ENCODE measurements at regions not wholly inside any gene's neighbourhood (a gene's known extent, or its start where the extent isn't known, plus 50 kb on each side); places are given as distances from the start of the nearest gene placed in this dataset.
A peak's percentile ranks its signal among the peaks of the same experiment; 100 is the strongest.

DNA sequence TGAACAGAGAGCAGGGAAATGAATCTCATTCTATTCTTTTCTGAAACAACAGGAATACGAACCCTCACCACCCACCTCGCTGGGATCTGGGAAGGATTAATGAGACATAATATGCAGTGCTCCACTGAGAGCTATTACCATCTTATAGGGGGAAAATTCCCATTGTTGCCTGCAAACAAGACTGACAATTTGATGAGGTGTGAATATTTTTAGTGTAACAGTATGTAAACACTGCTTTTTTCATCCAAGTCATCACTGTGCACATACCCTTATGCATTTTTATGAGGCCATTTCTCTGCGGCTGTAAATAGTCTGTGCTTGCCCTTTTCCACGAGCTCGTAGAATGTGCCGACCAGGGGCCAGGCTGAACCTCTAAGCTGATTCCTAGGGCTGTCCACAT is 285.6 kb upstream of the CPEB2 start:
- WGBS, 2 donors, result 79 to 84% methylated on average over 6 of the region's 6 CpGs
- ATAC-seq (ENCODE audit: low FRiP score in 2 of 2) (no peak), DNase-seq (no peak)
- Histone ChIP-seq H3K36me3 (no peaks in the 10 kb centered on the region), H3K4me3 (no peak overlapping the region), H3K27me3 (no peaks in the 10 kb centered on the region), H3K9me3 (no peaks in the 10 kb centered on the region), H3K4me1 (peaks cover 0 to 8% (median 3%) of the 10 kb centered on the region in 4 donors), H3K27ac (no peak overlapping the region)
- TF ChIP-seq, protein P1, sequence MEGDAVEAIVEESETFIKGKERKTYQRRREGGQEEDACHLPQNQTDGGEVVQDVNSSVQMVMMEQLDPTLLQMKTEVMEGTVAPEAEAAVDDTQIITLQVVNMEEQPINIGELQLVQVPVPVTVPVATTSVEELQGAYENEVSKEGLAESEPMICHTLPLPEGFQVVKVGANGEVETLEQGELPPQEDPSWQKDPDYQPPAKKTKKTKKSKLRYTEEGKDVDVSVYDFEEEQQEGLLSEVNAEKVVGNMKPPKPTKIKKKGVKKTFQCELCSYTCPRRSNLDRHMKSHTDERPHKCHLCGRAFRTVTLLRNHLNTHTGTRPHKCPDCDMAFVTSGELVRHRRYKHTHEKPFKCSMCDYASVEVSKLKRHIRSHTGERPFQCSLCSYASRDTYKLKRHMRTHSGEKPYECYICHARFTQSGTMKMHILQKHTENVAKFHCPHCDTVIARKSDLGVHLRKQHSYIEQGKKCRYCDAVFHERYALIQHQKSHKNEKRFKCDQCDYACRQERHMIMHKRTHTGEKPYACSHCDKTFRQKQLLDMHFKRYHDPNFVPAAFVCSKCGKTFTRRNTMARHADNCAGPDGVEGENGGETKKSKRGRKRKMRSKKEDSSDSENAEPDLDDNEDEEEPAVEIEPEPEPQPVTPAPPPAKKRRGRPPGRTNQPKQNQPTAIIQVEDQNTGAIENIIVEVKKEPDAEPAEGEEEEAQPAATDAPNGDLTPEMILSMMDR (IDR thresholded peaks at IDR 0.05), result no peak
- TF ChIP-seq POLR2AphosphoS5 (IDR thresholded peaks at IDR 0.05) (no peak), EP300 (IDR thresholded peaks at IDR 0.05) (no peak), POLR2A (IDR thresholded peaks at IDR 0.05) (no peak)

DNA sequence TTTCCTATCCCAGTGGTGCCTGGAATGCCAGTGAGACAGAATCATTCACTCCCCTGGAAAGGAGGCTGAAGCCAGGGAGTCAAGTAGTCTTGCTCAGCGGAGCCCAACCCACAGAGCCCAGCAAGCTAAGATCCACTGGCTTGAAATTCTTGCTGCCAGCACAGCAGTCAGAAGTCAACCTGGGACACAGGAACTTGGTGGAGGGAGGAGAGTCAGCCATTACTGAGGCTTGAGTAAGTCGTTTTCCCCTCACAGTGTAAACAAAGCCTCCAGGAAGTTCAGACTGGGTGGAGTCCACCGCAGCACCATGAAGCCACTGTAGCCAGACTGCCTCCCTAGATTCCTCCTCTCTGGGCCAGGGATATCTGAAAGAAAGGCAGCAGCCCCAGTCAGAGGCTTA is 283.2 kb upstream of the CPEB2 start:
- H3K9me3 ChIP-seq, result no peaks in the 10 kb centered on the region
- no peak for TF ChIP-seq POLR2A (IDR thresholded peaks at IDR 0.05)
- peak in 1 of 2 donors; percentile 15 for TF ChIP-seq POLR2AphosphoS5 (IDR thresholded peaks at IDR 0.05)
- TF ChIP-seq, protein P1 (IDR thresholded peaks at IDR 0.05), result no peak
- TF ChIP-seq EP300 (IDR thresholded peaks at IDR 0.05), result no peak
- no peaks in the 10 kb centered on the region for H3K27me3 ChIP-seq
- WGBS, 2 donors, result 0 to 34% methylated on average over 1 to 3 of the region's 3 CpGs
- H3K4me3 ChIP-seq, result no peak overlapping the region
- no peaks in the 10 kb centered on the region for H3K36me3 ChIP-seq
- ATAC-seq (ENCODE audit: low FRiP score in 2 of 2), result no peak
- peak in 1 of 2 donors; percentile 29 for DNase-seq
- H3K27ac ChIP-seq, result peak overlapping the region in 2 of 4 donors; percentile 3 to 17
- peaks cover 0 to 8% (median 3%) of the 10 kb centered on the region in 4 donors for H3K4me1 ChIP-seq

DNA sequence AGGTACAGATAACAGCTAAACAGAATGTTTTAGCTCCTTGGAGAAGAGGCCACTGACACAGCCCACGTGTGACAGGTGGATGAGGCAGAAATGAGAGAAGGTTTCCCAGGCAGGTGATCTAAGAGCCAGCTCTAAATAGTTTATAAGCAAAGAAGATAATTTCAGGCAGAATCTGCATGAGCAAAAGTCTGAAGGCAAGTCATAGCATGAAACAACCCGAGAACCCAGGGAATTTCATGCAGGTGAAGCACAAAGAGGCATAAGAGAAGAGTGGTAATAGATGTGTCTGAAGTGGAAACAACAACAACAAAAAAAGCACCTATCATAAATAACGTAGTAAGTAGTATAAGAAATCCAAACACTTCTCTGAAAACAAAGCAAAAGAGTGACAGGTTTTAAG is 275.8 kb upstream of the CPEB2 start:
- Histone ChIP-seq H3K27me3 (no peaks in the 10 kb centered on the region), H3K27ac (no peak overlapping the region), H3K36me3 (no peaks in the 10 kb centered on the region), H3K4me3 (no peak overlapping the region), H3K9me3 (no peaks in the 10 kb centered on the region), H3K4me1 (no peaks in the 10 kb centered on the region)
- DNase-seq (no peak), ATAC-seq (ENCODE audit: low FRiP score in 2 of 2) (no peak)
- WGBS, 2 donors, result 68 to 79% methylated on average over 3 of the region's 3 CpGs
- TF ChIP-seq, protein P1 (IDR thresholded peaks at IDR 0.05), result no peak
- no peak for TF ChIP-seq POLR2A (IDR thresholded peaks at IDR 0.05)
- TF ChIP-seq POLR2AphosphoS5 (IDR thresholded peaks at IDR 0.05), result no peak
- TF ChIP-seq EP300 (IDR thresholded peaks at IDR 0.05), result no peak

DNA sequence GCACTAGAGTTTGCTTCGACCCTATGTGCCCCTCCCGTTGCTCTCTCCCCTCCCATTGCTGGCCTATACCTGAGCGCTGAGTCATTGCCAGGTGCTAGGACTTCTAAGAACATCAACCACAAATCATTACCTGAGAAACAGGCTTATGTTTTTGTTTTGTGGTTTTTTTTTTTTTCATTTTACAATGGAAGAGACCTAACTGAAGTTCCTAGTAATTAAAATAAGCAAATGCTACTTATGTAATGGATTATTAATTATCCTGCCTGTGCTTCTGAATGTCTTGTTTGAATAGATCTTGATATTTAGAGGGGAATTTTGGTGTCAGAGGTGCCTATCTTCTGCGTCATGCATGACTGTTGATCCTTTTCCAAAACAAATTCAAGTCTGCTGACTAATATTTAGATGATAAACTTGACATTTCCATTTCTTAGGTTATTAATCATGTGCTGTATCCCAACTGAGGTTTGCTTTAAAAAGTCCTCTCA is 275.4 kb upstream of the CPEB2 start:
- 68 to 73% methylated on average over 4 of the region's 4 CpGs for WGBS, 2 donors
- DNase-seq (no peak), ATAC-seq (ENCODE audit: low FRiP score in 2 of 2) (no peak)
- Histone ChIP-seq H3K27me3 (no peaks in the 10 kb centered on the region), H3K9me3 (no peaks in the 10 kb centered on the region), H3K27ac (no peak overlapping the region), H3K4me1 (no peaks in the 10 kb centered on the region), H3K36me3 (no peaks in the 10 kb centered on the region), H3K4me3 (no peak overlapping the region)
- TF ChIP-seq POLR2A (IDR thresholded peaks at IDR 0.05), result no peak
- TF ChIP-seq, protein P1 (IDR thresholded peaks at IDR 0.05), result no peak
- TF ChIP-seq POLR2AphosphoS5 (IDR thresholded peaks at IDR 0.05), result no peak
- no peak for TF ChIP-seq EP300 (IDR thresholded peaks at IDR 0.05)

DNA sequence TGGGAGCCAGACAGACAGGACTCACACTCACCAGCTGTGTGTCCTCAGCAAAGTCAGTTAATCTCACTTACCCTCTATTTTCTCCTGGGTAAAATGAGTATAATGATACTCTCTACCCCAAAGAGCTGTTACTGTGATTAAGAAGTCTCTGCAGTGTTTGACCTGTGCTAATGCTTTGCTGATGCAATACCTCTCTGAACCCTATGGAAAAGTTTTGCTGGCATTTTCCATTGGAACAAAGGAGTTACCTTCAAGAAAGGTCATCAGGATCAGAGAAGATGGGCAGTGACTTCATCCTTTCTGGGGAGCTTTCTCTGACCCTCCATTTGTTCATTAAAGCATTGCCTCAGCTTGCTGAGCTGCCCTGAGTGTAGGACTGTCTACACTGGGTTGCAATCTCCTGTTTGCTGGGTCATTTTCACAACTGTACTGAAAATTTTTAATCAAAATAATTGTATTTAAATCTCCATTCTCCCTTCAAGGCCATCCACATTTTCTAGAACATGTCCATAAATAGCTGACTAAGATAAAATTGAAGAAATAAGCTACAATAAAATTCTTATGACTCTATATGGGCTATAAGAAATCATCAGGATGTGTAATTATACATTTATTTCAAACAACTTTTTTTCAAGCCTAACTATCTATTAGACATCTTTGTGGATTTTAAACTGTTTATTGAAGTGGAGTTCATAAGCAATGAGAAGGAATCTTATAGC is 272.8 kb upstream of the CPEB2 start:
- no peak overlapping the region for H3K27ac ChIP-seq
- DNase-seq (no peak), ATAC-seq (ENCODE audit: low FRiP score in 2 of 2) (no peak)
- H3K27me3 ChIP-seq, result no peaks in the 10 kb centered on the region
- no peaks in the 10 kb centered on the region for H3K36me3 ChIP-seq
- H3K9me3 ChIP-seq, result no peaks in the 10 kb centered on the region
- no peak overlapping the region for H3K4me3 ChIP-seq
- TF ChIP-seq EP300 (IDR thresholded peaks at IDR 0.05) (no peak), POLR2A (IDR thresholded peaks at IDR 0.05) (no peak), POLR2AphosphoS5 (IDR thresholded peaks at IDR 0.05) (no peak)
- TF ChIP-seq, protein P1 (IDR thresholded peaks at IDR 0.05), result no peak
- H3K4me1 ChIP-seq, result no peaks in the 10 kb centered on the region
